ENCODE measurements at regions not wholly inside any gene's neighbourhood (a gene's known extent, or its start where the extent isn't known, plus 50 kb on each side); places are given as distances from the start of the nearest gene placed in this dataset.

DNA sequence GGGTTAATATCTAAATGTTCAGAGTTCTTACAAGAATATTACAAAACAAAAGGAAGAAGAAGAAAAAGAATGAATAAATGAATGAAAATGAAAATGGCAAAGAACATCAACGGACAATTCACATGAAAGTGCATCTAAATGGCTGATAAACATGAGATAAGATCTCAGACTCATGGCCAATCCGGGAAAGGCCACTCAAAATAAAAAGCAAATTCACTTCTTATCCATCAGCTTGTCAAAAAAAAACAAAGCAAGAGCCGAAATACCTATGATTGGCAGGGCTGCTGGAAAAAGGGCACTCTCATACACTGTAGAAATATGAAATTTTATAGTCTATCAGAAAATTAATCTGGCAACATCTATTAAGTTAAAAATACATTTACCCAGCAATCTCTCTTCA, 103.6 kb upstream of the EDEM3 start (continued):
- TF ChIP-seq, protein P1, sequence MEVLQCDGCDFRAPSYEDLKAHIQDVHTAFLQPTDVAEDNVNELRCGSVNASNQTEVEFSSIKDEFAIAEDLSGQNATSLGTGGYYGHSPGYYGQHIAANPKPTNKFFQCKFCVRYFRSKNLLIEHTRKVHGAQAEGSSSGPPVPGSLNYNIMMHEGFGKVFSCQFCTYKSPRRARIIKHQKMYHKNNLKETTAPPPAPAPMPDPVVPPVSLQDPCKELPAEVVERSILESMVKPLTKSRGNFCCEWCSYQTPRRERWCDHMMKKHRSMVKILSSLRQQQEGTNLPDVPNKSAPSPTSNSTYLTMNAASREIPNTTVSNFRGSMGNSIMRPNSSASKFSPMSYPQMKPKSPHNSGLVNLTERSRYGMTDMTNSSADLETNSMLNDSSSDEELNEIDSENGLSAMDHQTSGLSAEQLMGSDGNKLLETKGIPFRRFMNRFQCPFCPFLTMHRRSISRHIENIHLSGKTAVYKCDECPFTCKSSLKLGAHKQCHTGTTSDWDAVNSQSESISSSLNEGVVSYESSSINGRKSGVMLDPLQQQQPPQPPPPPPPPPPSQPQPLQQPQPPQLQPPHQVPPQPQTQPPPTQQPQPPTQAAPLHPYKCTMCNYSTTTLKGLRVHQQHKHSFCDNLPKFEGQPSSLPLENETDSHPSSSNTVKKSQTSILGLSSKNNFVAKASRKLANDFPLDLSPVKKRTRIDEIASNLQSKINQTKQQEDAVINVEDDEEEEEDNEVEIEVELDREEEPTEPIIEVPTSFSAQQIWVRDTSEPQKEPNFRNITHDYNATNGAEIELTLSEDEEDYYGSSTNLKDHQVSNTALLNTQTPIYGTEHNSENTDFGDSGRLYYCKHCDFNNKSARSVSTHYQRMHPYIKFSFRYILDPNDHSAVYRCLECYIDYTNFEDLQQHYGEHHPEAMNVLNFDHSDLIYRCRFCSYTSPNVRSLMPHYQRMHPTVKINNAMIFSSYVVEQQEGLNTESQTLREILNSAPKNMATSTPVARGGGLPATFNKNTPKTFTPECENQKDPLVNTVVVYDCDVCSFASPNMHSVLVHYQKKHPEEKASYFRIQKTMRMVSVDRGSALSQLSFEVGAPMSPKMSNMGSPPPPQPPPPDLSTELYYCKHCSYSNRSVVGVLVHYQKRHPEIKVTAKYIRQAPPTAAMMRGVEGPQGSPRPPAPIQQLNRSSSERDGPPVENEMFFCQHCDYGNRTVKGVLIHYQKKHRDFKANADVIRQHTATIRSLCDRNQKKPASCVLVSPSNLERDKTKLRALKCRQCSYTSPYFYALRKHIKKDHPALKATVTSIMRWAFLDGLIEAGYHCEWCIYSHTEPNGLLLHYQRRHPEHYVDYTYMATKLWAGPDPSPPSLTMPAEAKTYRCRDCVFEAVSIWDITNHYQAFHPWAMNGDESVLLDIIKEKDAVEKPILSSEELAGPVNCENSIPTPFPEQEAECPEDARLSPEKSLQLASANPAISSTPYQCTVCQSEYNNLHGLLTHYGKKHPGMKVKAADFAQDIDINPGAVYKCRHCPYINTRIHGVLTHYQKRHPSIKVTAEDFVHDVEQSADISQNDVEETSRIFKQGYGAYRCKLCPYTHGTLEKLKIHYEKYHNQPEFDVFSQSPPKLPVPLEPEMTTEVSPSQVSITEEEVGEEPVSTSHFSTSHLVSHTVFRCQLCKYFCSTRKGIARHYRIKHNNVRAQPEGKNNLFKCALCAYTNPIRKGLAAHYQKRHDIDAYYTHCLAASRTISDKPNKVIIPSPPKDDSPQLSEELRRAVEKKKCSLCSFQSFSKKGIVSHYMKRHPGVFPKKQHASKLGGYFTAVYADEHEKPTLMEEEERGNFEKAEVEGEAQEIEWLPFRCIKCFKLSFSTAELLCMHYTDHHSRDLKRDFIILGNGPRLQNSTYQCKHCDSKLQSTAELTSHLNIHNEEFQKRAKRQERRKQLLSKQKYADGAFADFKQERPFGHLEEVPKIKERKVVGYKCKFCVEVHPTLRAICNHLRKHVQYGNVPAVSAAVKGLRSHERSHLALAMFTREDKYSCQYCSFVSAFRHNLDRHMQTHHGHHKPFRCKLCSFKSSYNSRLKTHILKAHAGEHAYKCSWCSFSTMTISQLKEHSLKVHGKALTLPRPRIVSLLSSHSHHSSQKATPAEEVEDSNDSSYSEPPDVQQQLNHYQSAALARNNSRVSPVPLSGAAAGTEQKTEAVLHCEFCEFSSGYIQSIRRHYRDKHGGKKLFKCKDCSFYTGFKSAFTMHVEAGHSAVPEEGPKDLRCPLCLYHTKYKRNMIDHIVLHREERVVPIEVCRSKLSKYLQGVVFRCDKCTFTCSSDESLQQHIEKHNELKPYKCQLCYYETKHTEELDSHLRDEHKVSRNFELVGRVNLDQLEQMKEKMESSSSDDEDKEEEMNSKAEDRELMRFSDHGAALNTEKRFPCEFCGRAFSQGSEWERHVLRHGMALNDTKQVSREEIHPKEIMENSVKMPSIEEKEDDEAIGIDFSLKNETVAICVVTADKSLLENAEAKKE (CRISPR knock-in tag; IDR thresholded peaks at IDR 0.05), result no peak
- TF ChIP-seq POLR2AphosphoS5 (IDR thresholded peaks at IDR 0.05; ENCODE audit: low read depth), result no peak
- TF ChIP-seq, protein P2, sequence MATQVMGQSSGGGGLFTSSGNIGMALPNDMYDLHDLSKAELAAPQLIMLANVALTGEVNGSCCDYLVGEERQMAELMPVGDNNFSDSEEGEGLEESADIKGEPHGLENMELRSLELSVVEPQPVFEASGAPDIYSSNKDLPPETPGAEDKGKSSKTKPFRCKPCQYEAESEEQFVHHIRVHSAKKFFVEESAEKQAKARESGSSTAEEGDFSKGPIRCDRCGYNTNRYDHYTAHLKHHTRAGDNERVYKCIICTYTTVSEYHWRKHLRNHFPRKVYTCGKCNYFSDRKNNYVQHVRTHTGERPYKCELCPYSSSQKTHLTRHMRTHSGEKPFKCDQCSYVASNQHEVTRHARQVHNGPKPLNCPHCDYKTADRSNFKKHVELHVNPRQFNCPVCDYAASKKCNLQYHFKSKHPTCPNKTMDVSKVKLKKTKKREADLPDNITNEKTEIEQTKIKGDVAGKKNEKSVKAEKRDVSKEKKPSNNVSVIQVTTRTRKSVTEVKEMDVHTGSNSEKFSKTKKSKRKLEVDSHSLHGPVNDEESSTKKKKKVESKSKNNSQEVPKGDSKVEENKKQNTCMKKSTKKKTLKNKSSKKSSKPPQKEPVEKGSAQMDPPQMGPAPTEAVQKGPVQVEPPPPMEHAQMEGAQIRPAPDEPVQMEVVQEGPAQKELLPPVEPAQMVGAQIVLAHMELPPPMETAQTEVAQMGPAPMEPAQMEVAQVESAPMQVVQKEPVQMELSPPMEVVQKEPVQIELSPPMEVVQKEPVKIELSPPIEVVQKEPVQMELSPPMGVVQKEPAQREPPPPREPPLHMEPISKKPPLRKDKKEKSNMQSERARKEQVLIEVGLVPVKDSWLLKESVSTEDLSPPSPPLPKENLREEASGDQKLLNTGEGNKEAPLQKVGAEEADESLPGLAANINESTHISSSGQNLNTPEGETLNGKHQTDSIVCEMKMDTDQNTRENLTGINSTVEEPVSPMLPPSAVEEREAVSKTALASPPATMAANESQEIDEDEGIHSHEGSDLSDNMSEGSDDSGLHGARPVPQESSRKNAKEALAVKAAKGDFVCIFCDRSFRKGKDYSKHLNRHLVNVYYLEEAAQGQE (IDR thresholded peaks at IDR 0.05; ENCODE audit: unreplicated experiment), result no peak
- no peak for TF ChIP-seq ZNF114 (CRISPR knock-in tag; IDR thresholded peaks at IDR 0.05)

DNA sequence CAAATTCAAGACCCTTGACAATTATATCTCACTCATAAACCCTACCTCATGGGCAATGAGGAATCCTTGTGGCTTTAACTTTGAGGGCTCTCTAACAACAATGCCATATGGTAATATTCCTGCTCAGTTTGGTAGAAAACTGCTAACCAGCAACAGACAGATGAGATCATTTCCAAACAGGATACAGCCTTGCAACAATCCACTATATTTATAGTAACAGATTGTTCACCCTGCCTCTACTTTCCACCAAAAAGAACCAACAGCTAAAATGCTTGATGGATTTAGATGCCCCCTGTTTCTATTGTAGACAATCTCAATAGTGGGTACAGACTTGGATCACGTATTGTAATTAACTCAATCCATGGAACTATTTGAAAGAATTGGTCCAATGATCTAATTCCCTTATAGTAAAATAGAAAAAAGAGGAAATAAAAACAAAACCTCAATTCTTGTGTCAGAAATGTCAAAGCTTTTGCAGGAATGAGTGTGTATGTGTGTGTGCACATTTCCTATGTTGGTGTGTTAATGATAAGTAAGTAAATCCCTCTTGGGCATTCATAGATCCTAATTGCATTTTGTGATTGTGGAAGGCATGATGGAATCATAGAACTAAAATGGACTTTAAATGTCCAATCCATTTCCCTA, 100.0 kb upstream of the EDEM3 start:
- no peaks in the 10 kb centered on the region for H3K36me3 Mint-ChIP-seq (ENCODE audit: low read depth)
- no peaks in the 10 kb centered on the region for H3K9me3 Mint-ChIP-seq
- Histone ChIP-seq H3K27me3 (ENCODE audit: insufficient read depth) (no peaks in the 10 kb centered on the region), H2AFZ (no peak overlapping the region), H3F3A (replicated peaks; ENCODE audit: low read depth) (no peaks in the 10 kb centered on the region), H3K4me3 (no peak overlapping the region), H4K20me1 (replicated peaks; ENCODE audit: insufficient read depth) (no peaks in the 10 kb centered on the region), H3K4me1 (ENCODE audit: insufficient read depth) (peaks cover 11% of the 10 kb centered on the region; the same call in 1 of the 2 replicates), H3K36me3 (ENCODE audit: insufficient read depth) (no peaks in the 10 kb centered on the region), H3K4me2 (no peak overlapping the region), H3K9me2 (ENCODE audit: insufficient read depth) (peaks cover 13% of the 10 kb centered on the region; the same call in 1 of the 2 replicates), H3K79me2 (replicated peaks; ENCODE audit: insufficient read depth) (no peaks in the 10 kb centered on the region), H3K27ac (ENCODE audit: low read depth) (no peak overlapping the region)
- H3K27me3 Mint-ChIP-seq (ENCODE audit: insufficient read depth, low read depth, poor library complexity), result peaks cover 3% of the 10 kb centered on the region
- TF ChIP-seq STAT1 (IDR thresholded peaks at IDR 0.05; ENCODE audit: unreplicated experiment) (no peak), ZNF331 (CRISPR knock-in tag; IDR thresholded peaks at IDR 0.05; ENCODE audit: low read depth) (no peak), CREB1 (CRISPR knock-in tag; IDR thresholded peaks at IDR 0.05; ENCODE audit: low read depth) (no peak), NANOG (IDR thresholded peaks at IDR 0.05; ENCODE audit: borderline replicate concordance) (no peak), POLR2AphosphoS5 (IDR thresholded peaks at IDR 0.05; ENCODE audit: low read depth) (no peak)
- TF ChIP-seq, protein P3, sequence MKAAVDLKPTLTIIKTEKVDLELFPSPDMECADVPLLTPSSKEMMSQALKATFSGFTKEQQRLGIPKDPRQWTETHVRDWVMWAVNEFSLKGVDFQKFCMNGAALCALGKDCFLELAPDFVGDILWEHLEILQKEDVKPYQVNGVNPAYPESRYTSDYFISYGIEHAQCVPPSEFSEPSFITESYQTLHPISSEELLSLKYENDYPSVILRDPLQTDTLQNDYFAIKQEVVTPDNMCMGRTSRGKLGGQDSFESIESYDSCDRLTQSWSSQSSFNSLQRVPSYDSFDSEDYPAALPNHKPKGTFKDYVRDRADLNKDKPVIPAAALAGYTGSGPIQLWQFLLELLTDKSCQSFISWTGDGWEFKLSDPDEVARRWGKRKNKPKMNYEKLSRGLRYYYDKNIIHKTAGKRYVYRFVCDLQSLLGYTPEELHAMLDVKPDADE (IDR thresholded peaks at IDR 0.05), result no peak
- H3K4me3 Mint-ChIP-seq, result no peak overlapping the region
- H3K4me1 Mint-ChIP-seq, result peaks cover 6% of the 10 kb centered on the region; the same call in 2 of the 3 replicates
- ATAC-seq (no peak), DNase-seq (ENCODE audit: low spot score) (no peak)
- no peak overlapping the region for H3K27ac Mint-ChIP-seq
